NCI-H1930 (cell line): ENCODE measurements at regions not wholly inside any gene's neighbourhood (a gene's known extent, or its start where the extent isn't known, plus 50 kb on each side); places are given as distances from the start of the nearest gene placed in this dataset.

Experiments used
- DNase-seq, 2 experiments: peaks; one replicate each; lab custom pipeline; 2025; lab: John Stamatoyannopoulos, UW

- DNase-seq: no peak
These were observed 625.1 kb upstream of the TENM3 start for GRCh38 chr4:181618038-181618618.

GRCh38 chr4:181618896-181619295, 624.3 kb upstream of the TENM3 start:
- no peak for DNase-seq

GRCh38 chr4:181619651-181620050, 623.6 kb upstream of the TENM3 start:
- no peak for DNase-seq

GRCh38 chr4:181637186-181638105, 605.8 kb upstream of the TENM3 start:
- DNase-seq: no peak

GRCh38 chr4:181643466-181643865, 599.7 kb upstream of the TENM3 start:
- DNase-seq: no peak

- DNase-seq: no peak
These were observed 597.7 kb upstream of the TENM3 start for GRCh38 chr4:181645489-181645888.

GRCh38 chr4:181646864-181647263, 596.3 kb upstream of the TENM3 start:
- DNase-seq: no peak

GRCh38 chr4:181647396-181648147, 595.6 kb upstream of the TENM3 start:
- DNase-seq: no peak

- no peak for DNase-seq
These were observed 593.0 kb upstream of the TENM3 start for GRCh38 chr4:181650033-181650825.

GRCh38 chr4:181656748-181657147, 586.5 kb upstream of the TENM3 start:
- DNase-seq: no peak

- no peak for DNase-seq
These were observed 584.0 kb upstream of the TENM3 start for GRCh38 chr4:181659202-181659601.

- DNase-seq: peak; percentile 85 to 98
These were observed 583.3 kb upstream of the TENM3 start for GRCh38 chr4:181659876-181660275.

GRCh38 chr4:181661090-181661489, 582.1 kb upstream of the TENM3 start:
- DNase-seq: no peak

GRCh38 chr4:181661923-181662322, 581.3 kb upstream of the TENM3 start:
- no peak for DNase-seq

GRCh38 chr4:181662383-181662782, 580.8 kb upstream of the TENM3 start:
- DNase-seq: no peak

- no peak for DNase-seq
These were observed 572.7 kb upstream of the TENM3 start for GRCh38 chr4:181670506-181670905.

- no peak for DNase-seq
These were observed 571.5 kb upstream of the TENM3 start for GRCh38 chr4:181671672-181672071.

- no peak for DNase-seq
These were observed 570.5 kb upstream of the TENM3 start for GRCh38 chr4:181672751-181673150.

GRCh38 chr4:181674315-181674875, 568.8 kb upstream of the TENM3 start:
- DNase-seq: no peak

- no peak for DNase-seq
These were observed 566.7 kb upstream of the TENM3 start for GRCh38 chr4:181676546-181676945.

- DNase-seq: no peak
These were observed 566.0 kb upstream of the TENM3 start for GRCh38 chr4:181677201-181677600.

- DNase-seq: no peak
These were observed 565.6 kb upstream of the TENM3 start for GRCh38 chr4:181677621-181678020.
